ENCODE measurements at regions not wholly inside any gene's neighbourhood (a gene's known extent, or its start where the extent isn't known, plus 50 kb on each side); places are given as distances from the start of the nearest gene placed in this dataset.

- H3K36me3 Mint-ChIP-seq (ENCODE audit: unreplicated experiment), result no peaks in the 10 kb centered on the region
- no peaks in the 10 kb centered on the region for H3K27me3 Mint-ChIP-seq (ENCODE audit: unreplicated experiment)
- H3K27ac Mint-ChIP-seq (ENCODE audit: unreplicated experiment), result no peak overlapping the region
- no peak overlapping the region for H3K4me3 Mint-ChIP-seq (ENCODE audit: unreplicated experiment)
- DNase-seq (ENCODE audit: extremely low spot score, unreplicated experiment), result no peak
- no peak for TF ChIP-seq CTCF (IDR thresholded peaks at IDR 0.05)
- H3K4me1 Mint-ChIP-seq (ENCODE audit: unreplicated experiment), result peaks cover 4% of the 10 kb centered on the region
- no peaks in the 10 kb centered on the region for H3K9me3 Mint-ChIP-seq (ENCODE audit: unreplicated experiment)
Observed at GRCh38 chr10:43702936-43703281, 54.2 kb upstream of the ZNF32 start.

- Mint-ChIP-seq H3K4me3 (ENCODE audit: unreplicated experiment) (no peak overlapping the region), H3K4me1 (ENCODE audit: unreplicated experiment) (no peaks in the 10 kb centered on the region), H3K36me3 (ENCODE audit: unreplicated experiment) (no peaks in the 10 kb centered on the region), H3K27me3 (ENCODE audit: unreplicated experiment) (no peaks in the 10 kb centered on the region), H3K9me3 (ENCODE audit: unreplicated experiment) (no peaks in the 10 kb centered on the region), H3K27ac (ENCODE audit: unreplicated experiment) (no peak overlapping the region)
- no peak for TF ChIP-seq CTCF (IDR thresholded peaks at IDR 0.05)
- DNase-seq (ENCODE audit: extremely low spot score, unreplicated experiment), result no peak
Observed at GRCh38 chr10:43702213-43702935, 53.7 kb upstream of the ZNF32 start.

GRCh38 chr10:43701295-43701694 lies 52.6 kb upstream of the ZNF32 start:
- DNase-seq (ENCODE audit: extremely low spot score, unreplicated experiment), result no peak
- no peak for TF ChIP-seq CTCF (IDR thresholded peaks at IDR 0.05)
- H3K9me3 Mint-ChIP-seq (ENCODE audit: unreplicated experiment), result no peaks in the 10 kb centered on the region
- no peaks in the 10 kb centered on the region for H3K36me3 Mint-ChIP-seq (ENCODE audit: unreplicated experiment)
- no peak overlapping the region for H3K27ac Mint-ChIP-seq (ENCODE audit: unreplicated experiment)
- no peaks in the 10 kb centered on the region for H3K4me1 Mint-ChIP-seq (ENCODE audit: unreplicated experiment)
- H3K4me3 Mint-ChIP-seq (ENCODE audit: unreplicated experiment), result no peak overlapping the region
- H3K27me3 Mint-ChIP-seq (ENCODE audit: unreplicated experiment), result no peaks in the 10 kb centered on the region

GRCh38 chr10:43700306-43700705 lies 51.6 kb upstream of the ZNF32 start:
- Mint-ChIP-seq H3K4me1 (ENCODE audit: unreplicated experiment) (no peaks in the 10 kb centered on the region), H3K4me3 (ENCODE audit: unreplicated experiment) (no peak overlapping the region), H3K36me3 (ENCODE audit: unreplicated experiment) (no peaks in the 10 kb centered on the region), H3K9me3 (ENCODE audit: unreplicated experiment) (no peaks in the 10 kb centered on the region), H3K27me3 (ENCODE audit: unreplicated experiment) (no peaks in the 10 kb centered on the region), H3K27ac (ENCODE audit: unreplicated experiment) (no peak overlapping the region)
- TF ChIP-seq CTCF (IDR thresholded peaks at IDR 0.05), result no peak
- DNase-seq (ENCODE audit: extremely low spot score, unreplicated experiment), result peak; percentile 44

GRCh38 chr10:43699516-43699915 lies 50.8 kb upstream of the ZNF32 start:
- TF ChIP-seq CTCF (IDR thresholded peaks at IDR 0.05), result no peak
- no peaks in the 10 kb centered on the region for H3K27me3 Mint-ChIP-seq (ENCODE audit: unreplicated experiment)
- H3K36me3 Mint-ChIP-seq (ENCODE audit: unreplicated experiment), result no peaks in the 10 kb centered on the region
- no peaks in the 10 kb centered on the region for H3K4me1 Mint-ChIP-seq (ENCODE audit: unreplicated experiment)
- no peak overlapping the region for H3K4me3 Mint-ChIP-seq (ENCODE audit: unreplicated experiment)
- H3K27ac Mint-ChIP-seq (ENCODE audit: unreplicated experiment), result no peak overlapping the region
- H3K9me3 Mint-ChIP-seq (ENCODE audit: unreplicated experiment), result no peaks in the 10 kb centered on the region
- DNase-seq (ENCODE audit: extremely low spot score, unreplicated experiment), result no peak

All from osteocyte (in vitro differentiated cells).